Stromal cell of bone marrow (primary cell): ENCODE measurements at regions not wholly inside any gene's neighbourhood (a gene's known extent, or its start where the extent isn't known, plus 50 kb on each side); places are given as distances from the start of the nearest gene placed in this dataset.
"Not testable (repeated sequence)": the region's sequence is repeated elsewhere in the genome, so short reads cannot be mapped to it uniquely, and the experiment has no call there.

Experiments used
- DNase-seq: peaks from one replicate; pipeline ENCODE4 v3.0.0-alpha.2; 2012; ENCODE audit warnings: low read depth

DNA sequence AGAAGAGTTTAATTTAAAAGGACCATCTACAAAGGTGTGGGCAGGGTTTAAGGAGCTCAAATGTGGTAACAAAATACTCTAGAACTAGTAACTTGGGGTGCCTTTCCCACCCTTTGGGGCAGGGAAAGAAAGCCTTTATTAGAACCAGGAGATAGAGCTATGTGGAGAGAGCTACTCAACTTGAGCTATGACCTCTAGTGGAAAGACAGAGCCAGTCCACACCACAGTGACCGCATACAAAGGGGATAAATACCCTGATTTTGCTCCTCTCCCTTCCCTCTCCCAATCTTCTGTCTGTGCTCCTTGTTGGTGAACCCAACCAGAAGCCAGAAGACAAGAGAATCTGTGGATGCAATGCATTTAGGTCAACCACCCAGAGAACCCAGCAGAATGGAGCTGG, 54.4 kb upstream of the JAK1 start:
- DNase-seq = no peak

DNA sequence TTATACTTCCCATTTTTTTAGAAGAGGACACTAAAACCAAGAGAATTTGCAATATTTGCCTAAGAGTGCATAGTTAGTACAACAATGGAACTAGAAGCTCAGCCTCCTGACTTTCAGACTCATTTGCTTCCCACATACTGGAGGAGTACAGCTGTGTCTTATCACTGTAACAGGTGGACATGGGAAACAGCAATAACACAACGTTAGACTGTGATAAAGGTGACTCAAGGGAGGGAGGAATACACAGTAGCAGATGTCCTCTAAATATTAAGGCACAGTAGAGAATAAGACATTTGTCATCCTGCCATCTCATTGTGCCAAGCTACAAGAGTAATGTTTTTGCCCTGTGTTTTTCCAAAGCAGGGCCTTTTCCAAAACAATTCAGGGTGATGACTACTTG, 55.4 kb upstream of the JAK1 start:
- DNase-seq = no peak

DNA sequence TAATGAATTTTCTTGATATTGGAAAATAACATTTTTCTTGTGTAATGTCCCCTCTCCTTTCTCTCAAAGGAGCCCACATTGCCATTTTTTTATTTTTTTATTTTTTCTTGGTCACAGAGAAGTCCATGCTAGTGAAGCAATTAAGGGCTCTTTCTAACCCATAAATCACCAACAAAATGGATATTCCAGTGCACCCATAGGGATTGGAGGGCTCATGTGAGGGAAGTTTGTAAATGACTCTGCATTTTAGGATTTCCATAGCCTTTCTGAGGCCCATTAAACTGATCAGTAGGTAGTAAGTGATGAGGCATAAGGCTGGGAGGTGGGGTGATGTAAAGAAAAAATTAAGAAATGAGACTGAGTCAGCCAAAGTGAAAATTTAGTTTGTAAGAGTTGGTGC, 55.9 kb upstream of the JAK1 start:
- DNase-seq = no peak

GRCh38 chr1:65025794-65026193, 59.4 kb upstream of the JAK1 start:
- no peak for DNase-seq

DNA sequence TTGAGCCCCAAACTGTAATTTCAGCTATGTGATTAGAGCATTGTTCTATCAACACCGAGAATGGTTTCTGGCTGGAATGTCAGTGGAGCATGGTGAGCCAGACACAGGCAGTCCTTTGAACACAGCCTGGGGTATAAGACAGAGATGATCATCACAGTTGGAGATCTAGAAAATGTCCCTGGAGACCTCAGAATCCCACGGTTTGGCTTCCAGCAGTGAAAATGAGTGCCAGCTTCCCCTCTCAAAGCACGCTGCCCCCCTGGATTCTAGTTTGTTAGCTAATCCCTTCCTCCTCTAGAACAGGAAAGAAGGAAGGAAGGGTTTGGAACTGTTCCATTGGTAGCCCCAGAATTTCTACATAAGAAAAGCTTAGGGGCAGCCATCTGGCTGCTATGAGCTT, 59.9 kb upstream of the JAK1 start:
- DNase-seq = no peak

GRCh38 chr1:65027666-65028358, 61.5 kb upstream of the JAK1 start:
- DNase-seq = no peak

- DNase-seq = not testable (repeated sequence)
Measured at GRCh38 chr1:65029434-65029833, 63.1 kb upstream of the JAK1 start.

GRCh38 chr1:65034879-65035278, 68.5 kb upstream of the JAK1 start:
- not testable (repeated sequence) for DNase-seq

- no peak for DNase-seq
Measured at GRCh38 chr1:65036570-65037051, 70.3 kb upstream of the JAK1 start.

- no peak for DNase-seq
Measured at GRCh38 chr1:65039066-65039465, 72.7 kb upstream of the JAK1 start.

DNA sequence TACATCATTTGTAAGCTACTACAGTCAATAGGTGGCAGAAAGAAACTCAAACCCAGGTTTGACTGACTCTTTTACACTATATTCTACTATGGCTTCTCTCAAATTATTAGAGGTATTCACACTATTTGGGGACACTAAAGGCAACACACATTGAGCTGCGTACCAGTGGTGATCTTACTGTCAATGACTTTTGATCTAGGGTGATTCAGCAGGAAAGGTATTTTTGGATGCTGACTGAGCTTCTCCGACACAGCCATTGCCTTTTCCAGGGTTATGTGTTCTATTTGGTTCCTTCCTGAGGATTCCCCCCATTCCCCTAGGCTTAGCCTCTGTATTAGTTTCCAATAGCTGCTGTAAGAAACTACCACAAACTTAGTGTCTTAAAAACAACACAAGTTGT, 73.2 kb upstream of the JAK1 start:
- DNase-seq = no peak

GRCh38 chr1:65042467-65042866, 76.1 kb upstream of the JAK1 start:
- no peak for DNase-seq

- no peak for DNase-seq
Measured at GRCh38 chr1:65044411-65044810, 78.1 kb upstream of the JAK1 start.

- no peak for DNase-seq
Measured at GRCh38 chr1:65045022-65045817, 78.9 kb upstream of the JAK1 start.

DNA sequence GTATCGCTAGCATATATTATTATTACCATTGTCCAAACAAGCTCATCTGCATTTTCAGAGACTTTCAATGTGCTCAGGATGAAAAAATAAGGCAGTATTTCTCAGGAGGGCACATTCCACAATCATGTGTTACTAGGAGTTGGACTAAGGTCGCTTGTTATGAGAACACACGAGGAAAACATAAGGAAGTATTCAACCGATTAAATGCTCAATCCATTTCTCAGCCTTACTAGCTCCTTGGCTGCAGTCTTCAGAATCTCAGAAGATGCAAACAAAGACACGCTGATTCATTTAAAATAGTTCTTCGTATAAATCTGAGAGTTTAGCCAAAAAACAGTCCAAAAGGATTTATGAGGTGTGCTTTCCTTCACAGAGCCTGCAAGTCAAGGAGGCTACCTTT, 82.0 kb upstream of the JAK1 start:
- no peak for DNase-seq

GRCh38 chr1:65049941-65050713, 83.8 kb upstream of the JAK1 start:
- no peak for DNase-seq

- DNase-seq = no peak
Measured at GRCh38 chr1:65050735-65051134, 84.4 kb upstream of the JAK1 start.

DNA sequence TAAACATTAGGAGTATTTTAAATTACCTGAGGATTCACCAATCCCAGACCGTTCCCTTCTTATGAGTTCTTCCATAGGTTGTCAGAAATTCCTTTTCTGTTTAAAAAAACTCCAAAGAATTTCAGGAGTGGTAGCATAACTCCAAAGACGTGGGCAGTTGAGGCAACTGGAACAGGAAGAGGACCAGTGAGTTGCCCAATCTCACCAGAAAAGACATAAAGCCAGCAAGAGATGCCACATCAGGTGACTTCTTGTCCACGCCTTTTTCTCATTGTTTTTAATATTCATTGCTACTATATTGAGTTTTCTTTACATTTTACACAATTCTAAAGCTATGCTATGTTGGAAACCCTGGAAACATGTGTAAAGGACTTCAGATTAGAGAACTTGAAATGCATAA, 88.1 kb upstream of the JAK1 start:
- no peak for DNase-seq

DNA sequence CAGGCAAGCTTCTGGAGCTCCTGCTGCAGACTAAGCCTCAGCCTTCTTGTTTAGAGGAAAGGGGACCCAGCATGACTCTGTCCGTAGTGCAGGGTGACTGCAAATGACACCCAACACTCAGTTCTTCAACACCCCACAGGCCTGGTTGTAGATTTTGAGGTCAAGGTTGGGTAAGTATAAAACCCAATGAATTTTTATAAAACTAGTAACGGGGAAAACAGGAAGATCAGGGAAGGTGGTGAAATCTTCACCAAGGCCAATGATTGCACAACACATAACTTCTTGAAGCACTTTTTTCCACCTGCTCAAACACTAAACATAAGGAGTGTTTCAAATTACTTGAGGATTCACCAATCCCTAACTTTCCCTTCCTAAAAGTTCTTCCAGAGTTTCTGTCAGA, 89.4 kb upstream of the JAK1 start:
- DNase-seq = no peak

DNA sequence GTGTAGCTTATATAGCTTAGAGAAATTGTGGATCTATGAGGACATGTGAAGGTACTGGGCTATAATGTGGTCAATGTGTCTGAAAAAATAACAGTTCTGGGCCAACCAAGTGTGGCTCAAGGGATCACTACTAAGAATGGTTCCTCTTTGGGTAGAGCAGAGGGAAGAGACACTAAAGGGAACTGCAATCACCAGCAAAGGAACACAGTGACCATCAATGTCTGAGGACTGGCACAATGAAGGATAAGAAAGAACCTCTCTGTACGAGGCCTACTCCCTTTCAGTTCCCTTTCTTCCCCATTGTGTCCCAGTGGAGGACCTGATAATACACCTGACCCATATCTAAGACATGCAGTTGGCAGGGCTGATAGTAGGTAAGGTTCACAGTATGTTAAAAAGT, 89.9 kb upstream of the JAK1 start:
- DNase-seq = no peak

DNA sequence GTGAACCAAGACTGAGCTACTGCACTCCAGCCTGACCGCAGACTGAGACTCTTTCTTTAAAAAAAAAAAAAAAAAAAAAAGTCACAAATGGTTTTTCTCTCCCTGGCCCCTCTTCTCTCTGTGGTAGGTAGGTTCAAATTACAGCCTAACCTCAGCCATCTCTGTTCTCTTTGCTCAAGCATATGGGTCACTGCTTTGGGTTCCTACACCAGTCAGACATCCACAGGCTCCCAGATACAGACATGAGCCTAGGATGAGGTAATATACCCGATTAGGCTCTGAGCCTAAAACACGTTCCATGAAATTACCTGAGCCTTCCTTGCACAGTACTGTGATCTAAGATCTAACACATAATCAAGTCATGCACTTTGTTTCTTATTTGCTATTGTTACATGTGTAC, 90.5 kb upstream of the JAK1 start:
- DNase-seq = no peak

- peak; percentile 40 for DNase-seq
Measured at GRCh38 chr1:65059930-65060538, 88.0 kb upstream of the AK4 start.
